HG02852 (cell line): ENCODE measurements at regions not wholly inside any gene's neighbourhood (a gene's known extent, or its start where the extent isn't known, plus 50 kb on each side); places are given as distances from the start of the nearest gene placed in this dataset.
A peak's percentile ranks its signal among the peaks of the same experiment; 100 is the strongest.
"Not testable (repeated sequence)": the region's sequence is repeated elsewhere in the genome, so short reads cannot be mapped to it uniquely, and the experiment has no call there.

ENCODE experiments used
- ATAC-seq: cut with Tn5 transposase; IDR thresholded peaks from one replicate; pipeline ENCODE4 v1.9.1; 2021; ENCODE audit warnings: mild to moderate bottlenecking, moderate library complexity; ENCODE audit not compliant: unreplicated experiment

DNA sequence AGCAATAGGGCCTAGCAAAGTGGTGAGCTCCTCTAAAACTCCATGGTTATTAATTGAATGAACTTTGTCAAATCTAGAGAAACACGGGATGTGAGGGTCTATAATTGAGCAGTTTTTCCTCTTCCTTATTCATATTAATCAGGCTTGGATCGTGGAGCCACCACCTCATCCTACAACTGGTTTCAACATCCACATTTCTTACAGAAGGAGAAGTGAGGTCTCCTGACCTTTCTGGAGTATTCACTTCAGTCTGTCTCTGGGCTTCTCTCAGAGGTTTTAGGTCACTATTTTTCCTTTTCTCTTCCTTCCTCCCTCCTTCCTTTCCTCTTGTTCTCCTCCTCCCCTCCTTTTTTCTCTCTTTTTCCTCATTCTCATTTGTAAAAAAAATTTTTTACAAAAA is 177.3 kb upstream of the ACTBL2 start:
- ATAC-seq: no peak

DNA sequence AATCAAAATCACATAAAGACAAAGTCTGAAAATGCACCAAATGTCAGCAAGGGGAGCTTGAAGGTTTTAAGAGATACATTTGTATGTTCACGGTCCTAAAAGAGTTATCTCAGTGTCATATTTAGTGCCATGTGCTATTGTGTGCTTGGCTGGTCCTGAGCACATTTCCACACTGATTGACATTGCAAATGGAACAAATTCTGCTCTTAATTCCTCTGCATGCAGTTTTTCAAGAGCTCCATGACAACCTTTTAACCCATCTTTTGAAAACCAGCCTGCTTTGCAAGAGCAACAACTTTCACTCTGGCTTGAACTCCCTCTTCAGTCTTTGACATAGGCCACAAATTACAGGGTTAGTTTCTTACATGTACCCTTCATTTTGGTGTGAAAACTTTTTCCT is 175.4 kb upstream of the ACTBL2 start:
- ATAC-seq: no peak

DNA sequence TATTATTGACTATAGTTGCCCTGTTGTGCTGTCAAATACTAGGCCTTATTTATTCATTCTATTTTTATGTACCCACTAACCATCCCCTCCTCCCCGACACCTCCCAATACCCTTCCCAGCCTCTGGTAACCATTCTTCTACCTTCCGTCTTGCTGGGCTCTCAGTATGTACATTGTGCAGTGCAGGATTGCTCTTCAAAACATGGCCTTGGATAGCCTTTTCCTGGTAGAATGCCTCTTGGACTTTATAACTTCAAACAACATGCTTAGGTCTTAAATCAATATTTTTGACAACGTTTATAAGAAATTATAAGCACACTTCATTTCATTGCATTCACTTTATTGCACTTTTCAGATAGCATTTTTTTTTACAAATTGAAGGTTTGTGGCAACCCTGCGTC is 172.6 kb upstream of the ACTBL2 start:
- ATAC-seq: no peak

DNA sequence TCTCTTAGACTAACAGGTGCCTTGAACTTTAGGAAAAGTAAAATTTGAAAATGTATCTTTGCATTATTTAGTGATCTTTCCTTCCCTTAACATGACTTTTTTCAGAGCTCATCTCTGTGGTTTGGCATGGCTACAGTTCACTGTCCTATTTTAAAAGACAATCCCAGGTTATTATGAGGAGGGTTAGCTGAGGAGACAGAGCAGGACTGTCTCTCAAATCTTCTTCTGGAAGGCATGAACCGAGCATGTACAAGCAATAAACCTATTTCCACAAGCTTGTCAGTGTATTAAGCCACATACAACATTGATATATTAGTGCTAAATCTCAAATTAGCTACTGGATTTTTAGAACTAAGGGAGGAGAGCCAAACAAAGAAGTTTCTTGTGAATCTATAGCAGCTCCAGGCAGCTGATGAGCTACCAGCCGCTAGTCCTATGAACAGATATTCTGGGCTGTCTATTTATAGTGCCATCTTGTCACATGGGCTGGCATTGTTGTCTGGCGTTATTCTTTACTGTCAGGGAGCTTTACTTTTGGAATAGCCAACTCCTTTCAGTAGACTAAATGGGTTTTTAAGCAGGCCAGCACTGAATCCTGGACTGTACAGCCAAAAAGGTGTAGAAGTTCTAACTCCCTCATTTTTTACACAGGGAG is 171.2 kb upstream of the ACTBL2 start:
- ATAC-seq: no peak

DNA sequence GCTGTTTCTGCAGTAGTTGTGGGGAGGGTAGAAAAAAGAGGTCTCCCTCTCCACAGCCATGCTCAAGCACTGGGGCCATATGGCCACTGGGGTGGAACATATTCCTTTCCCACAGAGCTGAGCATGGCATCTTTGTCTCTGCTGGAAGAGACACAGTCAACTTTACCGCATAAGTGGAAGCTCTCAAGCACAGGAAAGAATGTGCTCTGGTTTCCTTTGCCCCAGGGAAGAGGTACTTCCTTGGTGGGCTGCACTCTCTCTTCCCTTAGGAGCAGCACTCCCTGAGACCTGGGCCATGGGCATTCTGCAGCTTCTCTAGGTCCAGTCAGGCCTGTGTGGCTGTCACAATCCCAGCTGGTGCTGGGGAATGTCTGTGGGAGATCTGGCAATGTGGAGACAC is 168.5 kb upstream of the ACTBL2 start:
- ATAC-seq: no peak

DNA sequence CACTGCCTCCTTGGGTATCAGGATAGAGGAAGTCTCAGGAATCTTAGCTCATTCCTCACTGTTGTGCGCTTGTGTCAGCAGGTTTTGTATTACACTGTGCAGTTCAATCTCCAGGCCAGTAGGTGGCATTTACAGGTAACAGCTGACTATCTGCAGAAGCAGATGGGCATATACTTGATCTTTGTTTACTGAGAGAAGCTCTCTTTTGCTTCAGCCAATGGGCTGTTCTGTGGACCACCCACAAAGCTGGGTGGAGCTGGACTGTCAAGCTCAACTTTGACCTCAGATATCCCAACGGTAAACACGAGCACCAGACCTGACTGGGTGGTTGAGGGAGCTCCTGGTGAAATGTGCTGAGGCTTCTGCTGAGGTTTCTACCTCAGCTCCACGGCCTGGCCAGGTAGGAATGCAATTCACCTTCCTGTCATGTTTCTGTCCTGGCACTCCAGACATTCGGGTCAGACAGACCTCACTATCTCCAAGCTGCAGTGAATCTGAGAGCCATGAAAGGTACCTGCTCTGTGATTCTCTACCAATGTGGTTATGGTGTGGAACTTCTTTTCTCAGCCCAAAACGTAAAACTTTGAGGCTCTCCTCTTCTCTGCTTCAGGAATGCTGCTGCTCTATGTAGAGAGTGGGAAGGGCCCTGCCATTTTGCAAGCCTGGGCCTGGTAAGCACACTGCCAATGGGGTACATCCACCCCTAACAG is 167.9 kb upstream of the ACTBL2 start:
- peak; percentile 97 for ATAC-seq

DNA sequence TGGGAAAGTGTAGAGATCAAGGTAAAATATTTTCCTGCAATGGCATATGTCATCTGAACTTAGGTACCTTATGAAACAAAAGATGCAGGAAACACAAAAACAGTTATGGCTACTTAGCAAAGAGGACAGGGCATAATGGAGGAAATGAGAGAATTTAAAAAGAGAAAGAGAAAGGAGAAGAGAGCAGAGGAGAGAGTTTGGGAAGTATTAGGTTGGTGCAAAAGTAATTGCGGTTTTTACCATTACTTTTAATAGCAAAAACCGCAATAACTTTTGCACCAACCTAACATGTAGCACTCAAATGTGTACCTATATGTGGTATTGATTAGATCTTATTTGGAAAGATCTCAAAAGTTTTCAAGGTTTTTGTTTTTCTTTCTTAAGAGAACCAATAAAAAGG is 160.1 kb upstream of the ACTBL2 start:
- no peak for ATAC-seq

DNA sequence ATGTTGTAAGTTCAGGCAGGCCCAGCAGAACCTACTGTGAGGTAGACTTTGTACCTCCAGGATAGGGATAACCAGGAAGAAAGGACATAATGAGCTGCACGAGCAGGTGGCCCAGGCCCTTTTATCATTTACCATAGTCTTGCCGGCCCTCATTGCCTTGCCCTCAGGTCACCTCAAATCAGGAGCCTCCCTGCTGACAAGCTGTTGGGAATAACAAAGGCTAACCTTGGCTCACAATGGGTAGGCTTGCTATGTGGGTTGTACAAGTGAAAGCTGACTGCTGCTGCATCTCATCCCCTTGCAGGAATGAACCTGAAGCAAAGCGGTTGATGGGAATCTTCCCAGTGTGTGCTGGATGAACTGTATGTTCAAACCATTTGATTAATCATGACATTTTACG is 159.5 kb upstream of the ACTBL2 start:
- ATAC-seq: no peak

DNA sequence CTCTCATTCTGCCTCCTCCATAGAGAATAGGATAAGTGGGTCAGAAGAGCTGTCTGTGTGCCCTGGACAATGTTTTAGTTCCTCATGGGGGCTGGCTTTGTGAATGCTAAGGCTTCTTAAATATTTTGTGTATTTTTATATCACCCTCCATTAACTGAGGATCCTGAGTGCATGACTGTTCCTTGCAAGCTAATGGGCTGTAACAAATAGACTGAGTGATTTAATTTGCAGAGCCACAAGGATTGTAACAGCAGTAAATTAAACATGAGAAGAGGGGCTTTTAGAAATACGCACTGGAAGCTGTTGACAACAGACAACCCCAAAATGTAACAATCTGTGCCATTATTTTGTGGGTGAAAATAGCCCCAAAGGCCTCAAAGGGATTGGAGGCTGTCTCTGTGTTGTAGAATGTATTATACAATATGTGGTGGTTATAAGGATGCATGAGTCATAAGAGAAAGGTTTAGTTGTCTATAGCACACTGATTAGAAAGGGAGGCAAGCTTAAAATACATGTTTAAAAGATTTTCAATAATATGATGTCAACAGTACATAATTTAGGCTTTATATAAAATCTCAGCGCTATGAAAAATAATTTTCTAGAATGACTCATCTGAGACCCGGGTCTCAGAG is 152.7 kb upstream of the ACTBL2 start:
- ATAC-seq: no peak

DNA sequence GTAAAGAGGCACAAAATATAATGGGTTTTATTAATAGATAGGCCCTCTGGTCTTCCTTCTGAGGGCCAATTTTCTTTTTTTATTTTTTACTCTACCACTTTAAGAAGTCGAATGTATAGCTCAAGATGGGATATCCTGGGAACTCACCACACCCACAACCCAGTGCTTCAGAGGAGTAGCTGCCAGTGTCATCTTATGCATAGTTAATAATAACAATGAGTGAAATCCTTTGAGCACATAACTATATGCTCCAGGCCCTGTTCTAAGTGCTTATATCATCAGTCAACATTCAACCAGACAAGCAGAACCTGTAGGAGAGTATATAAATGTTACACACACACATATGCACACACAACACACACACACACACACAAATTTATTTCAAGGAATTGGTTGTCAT is 150.3 kb upstream of the ACTBL2 start:
- no peak for ATAC-seq

DNA sequence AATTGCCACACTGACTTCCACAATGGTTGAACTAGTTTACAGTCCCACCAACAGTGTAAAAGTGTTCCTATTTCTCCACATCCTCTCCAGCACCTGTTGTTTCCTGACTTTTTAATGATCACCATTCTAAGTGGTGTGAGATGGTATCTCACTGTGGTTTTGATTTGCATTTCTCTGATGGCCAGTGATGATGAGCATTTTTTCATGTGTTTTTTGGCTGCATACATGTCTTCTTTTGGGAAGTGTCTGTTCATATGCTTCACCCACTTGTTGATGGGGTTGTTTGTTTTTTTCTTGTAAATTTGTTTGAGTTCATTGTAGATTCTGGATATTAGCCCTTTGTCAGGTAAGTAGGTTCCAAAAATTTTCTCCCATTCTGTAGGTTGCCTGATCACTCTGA is 148.5 kb upstream of the ACTBL2 start:
- ATAC-seq: not testable (repeated sequence)

DNA sequence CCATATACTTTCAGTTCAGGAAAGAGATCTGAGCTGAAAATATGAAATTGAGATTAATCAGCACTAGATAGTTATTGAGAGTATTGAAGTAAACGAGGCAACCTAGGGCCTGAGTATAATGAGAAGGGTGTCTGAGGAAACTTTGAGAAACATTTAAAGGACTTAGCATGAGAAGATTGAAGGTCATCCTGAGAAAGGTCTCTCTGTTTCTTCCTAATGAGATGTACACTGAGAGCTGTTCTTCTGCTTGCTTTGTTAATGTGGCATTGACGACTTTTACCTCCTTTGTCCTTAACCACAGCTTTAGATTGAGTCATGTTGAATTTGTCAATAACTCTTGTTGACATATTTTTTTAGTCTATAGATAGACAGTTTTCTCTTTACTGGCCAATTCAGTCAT is 145.1 kb upstream of the ACTBL2 start:
- ATAC-seq: no peak

DNA sequence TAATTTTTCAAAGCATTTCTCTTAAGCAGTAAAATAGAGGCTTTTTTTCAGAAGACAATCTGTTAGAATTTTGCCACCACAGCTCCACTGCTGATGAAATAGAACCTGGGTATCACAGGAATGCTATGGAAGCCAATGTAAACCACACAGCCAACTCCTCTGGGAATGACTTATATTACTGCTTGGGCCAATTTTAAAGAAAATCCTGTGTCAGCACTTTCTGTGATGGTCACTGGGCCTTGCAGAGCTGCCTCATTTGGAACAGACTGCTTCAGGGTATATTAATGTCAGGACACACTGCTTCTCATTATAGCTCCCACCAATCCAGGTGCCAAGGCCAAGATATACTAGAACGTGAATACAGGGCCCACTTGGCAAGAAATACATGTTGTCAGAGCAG is 144.1 kb upstream of the ACTBL2 start:
- ATAC-seq: no peak

DNA sequence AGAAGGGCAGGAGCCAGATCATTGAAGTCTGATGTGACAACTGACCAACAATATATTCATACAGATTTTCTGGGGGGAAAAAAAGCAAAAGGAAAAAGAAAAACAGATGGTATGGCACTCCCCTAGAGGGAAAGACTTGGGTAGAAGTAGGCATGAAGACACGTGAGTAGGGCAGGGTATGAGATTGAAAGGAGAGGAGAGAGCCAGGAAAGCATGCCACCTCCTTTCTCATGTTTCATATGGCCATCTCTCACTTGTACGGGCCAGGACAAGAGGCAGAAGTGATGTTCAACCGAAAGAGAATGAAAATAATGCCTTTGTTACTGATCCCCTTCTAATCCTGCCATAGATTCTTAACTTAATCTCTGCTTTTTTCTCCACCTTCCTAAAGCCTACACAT is 139.0 kb upstream of the ACTBL2 start:
- no peak for ATAC-seq

DNA sequence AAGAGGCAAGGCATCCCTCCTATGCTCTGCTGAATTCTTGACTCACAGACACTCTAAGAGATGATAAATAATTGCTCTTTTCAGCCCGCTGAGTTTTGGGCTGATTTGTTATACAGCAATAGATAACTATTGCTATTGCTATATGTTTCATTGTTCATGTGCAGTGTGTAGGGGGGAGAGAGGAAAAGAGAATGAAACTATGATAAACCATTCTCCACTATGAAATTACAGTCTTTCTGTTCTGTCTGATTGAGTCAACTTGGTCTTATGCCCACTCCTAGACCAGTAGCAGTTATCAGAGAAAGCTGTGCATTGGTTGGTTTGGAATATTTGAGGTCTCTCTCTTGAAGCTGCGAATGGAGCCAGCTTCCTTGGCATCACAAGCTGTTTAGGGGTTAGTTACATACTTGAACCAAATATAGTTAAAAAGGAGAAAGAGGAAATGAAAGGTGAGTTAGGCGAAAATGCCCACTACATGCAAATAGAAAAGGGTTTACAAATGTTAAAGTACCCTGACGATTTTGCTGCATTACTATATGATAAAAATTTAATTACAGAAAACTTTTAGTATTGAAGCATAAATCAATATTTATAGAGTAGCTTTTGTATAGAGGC is 136.3 kb upstream of the ACTBL2 start:
- ATAC-seq: no peak

DNA sequence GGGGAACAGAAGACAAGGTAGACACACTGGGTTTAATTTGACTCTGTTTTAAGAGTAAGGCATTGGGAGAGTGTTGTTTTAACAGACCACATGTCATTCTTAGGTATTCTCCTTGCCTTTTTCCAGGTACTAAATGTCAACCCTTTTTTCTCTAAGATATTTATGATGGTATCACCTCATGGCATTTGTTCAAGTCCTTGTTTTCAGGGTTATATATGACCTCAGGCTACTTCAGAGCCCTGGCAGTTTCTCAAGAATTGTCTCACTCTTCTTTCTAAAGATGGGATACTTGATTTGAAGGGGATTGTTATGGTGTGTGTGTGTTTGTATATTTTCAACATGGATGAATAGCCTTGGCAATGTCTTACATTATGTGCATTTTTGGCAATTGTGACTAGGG is 131.1 kb upstream of the ACTBL2 start:
- ATAC-seq: no peak

DNA sequence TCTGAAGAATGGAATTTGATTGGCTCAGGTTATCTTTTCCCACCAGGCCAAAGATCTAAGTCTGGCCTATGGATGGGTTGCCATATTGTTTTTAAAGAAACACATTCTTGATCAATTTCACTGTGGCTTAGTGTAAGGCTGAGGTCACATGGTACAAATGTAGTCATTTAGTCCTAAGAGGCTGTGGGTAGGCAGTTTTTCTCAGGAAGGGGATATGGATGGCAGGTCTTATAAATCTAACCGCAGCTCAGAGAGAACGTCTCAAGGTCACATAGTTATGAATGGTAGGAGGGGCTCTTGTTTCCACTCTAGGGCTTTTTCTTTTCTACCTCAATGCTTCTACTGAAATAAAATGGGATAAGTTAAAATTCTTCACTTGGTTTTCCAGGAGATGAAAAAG is 128.6 kb upstream of the ACTBL2 start:
- ATAC-seq: no peak

DNA sequence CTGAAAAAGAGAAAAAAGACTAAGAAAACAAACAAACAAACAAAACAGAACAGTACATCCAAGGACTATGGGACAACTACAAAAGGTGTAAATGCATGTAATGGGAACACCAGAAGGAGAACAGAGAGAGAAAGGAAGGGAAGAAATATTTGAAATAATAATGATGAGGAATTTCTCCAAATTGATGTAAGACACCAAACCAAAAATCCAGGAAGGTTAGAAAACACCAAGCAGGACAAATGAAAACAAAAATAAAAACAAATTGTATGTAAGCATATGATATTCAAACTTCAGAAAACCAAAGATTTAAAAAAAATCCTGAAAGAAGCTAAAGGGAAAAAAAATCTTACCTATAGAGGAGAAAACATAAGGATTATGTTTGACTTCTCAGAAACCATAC is 125.9 kb upstream of the ACTBL2 start:
- ATAC-seq: no peak

DNA sequence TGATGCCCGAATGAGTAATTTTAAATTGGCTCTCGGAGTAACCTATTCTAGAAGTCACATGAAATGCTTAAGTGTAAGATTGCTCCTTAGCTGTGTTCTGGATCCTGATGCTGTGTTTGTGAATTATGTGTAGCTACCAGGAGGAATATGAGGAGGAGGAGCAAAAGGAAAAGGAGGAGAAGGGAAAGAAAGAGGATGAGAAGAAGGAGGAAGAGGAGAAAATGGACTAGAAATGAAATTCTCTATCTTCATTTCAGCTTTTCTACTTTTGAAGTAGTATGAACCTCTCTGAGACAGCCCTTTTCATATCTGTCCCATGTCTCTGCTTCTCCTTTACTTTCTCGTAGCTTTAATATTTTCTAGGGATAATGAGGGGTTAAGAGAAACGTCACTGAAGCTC is 119.4 kb upstream of the ACTBL2 start:
- no peak for ATAC-seq

DNA sequence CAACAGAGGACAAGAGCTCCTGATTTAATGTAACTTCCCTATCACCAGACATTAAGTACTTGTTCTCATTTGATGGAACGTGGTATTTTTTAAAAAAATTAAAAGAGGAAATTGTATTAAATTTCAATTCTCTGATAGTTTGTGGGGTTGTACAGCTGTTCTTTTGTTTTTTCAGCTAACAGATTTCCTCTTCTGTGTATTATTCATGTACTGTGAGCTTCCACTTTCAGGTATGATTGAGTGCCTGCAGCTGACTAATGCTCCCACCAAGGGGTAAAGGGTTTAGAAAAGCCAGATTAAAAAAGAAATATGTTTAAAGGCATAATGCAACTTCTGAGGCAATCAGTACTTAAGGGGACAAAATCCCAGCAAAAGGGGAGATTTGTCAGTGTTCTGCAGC is 117.7 kb upstream of the ACTBL2 start:
- no peak for ATAC-seq

DNA sequence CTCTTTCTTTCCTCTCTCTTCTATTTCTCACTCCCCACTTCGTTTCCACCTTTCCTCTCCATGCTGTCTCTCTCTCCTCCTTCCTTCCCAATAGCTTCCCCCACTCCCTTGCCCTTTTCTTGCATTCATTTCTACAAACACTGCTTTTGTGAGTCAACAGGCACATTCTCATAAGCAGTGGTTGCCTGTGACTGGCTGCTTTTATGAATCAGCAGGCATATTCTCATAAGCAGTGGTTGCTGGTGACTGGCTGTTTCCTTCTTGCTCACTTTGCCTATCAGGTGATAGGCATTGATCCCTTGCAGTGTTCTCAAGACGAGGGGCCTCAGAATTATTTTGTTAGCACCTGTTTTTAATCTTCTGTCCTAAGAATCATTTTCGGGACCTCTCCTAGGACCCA is 116.1 kb upstream of the ACTBL2 start:
- ATAC-seq: no peak

DNA sequence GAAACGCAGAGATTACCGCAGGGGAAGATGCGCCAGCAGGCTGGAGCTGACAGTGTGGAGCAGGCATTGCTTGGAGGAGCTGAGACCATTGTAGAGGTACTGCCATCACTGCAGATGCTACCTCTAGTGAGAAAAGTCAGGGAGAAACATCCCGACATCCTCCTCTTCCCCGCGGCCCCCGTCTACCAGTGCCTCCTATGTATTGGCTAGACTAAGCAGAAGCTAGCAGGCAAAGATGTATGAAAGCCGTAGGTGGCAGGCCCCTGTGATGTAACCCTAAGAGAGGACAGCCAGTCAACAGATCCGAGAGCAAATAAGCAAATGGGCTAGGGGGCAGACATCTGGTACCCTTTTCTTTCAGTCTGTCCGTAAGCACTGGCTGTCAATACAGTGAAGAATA is 115.5 kb upstream of the ACTBL2 start:
- ATAC-seq: no peak
